ENCODE measurements at regions not wholly inside any gene's neighbourhood (a gene's known extent, or its start where the extent isn't known, plus 50 kb on each side); places are given as distances from the start of the nearest gene placed in this dataset.

GRCh38 chr21:27505516-27505915 is 538.6 kb upstream of the ADAMTS5 start:
- DNase-seq (ENCODE audit: low read depth in 3 of 3, low spot score in 1 of 3), result no peak

DNA sequence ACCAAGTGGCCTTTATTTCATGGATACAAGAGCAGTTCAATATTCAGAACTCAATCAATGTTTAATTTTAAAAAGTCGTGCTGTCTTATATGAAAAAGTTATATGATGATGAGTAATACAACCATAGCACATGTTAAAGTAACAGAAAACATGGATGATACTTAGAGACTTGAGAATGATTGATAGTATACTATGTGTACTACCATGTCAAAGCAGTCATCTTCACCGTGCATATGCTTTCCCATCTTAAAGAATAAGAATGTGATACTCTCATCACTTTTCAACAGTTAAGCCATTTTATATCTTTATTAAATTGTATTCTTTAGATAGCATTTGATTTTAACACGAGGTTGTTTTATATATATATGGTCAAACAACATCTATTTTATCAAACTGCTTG is 535.9 kb upstream of the ADAMTS5 start:
- no peak for DNase-seq (ENCODE audit: low read depth in 3 of 3, low spot score in 1 of 3)

- DNase-seq (ENCODE audit: low read depth in 3 of 3, low spot score in 1 of 3), result no peak
Measured at GRCh38 chr21:27498025-27498424, 531.1 kb upstream of the ADAMTS5 start.

- DNase-seq (ENCODE audit: low read depth in 3 of 3, low spot score in 1 of 3), result no peak
Measured at GRCh38 chr21:27495836-27496235, 528.9 kb upstream of the ADAMTS5 start.

DNA sequence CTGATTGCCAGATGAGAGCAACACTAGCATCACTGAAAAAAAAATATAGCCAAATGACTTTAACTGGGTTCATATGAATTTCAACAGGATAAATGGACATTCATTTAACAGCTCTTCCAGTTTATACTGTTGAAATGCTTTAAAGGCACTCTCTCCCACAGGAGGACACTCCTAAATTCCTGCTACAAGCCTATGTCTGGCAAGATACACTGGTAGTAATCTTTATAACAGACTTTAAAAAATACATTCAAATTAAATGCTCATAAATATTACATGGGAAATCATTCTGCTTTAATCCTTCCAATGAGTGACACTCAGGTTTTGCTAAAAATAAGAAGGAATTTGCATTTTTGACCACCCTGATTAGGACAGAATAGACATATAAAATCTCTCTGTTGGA is 526.7 kb upstream of the ADAMTS5 start:
- DNase-seq (ENCODE audit: low read depth in 3 of 3, low spot score in 1 of 3), result no peak

GRCh38 chr21:27487676-27488075 is 520.8 kb upstream of the ADAMTS5 start:
- no peak for DNase-seq (ENCODE audit: low read depth in 3 of 3, low spot score in 1 of 3)

DNA sequence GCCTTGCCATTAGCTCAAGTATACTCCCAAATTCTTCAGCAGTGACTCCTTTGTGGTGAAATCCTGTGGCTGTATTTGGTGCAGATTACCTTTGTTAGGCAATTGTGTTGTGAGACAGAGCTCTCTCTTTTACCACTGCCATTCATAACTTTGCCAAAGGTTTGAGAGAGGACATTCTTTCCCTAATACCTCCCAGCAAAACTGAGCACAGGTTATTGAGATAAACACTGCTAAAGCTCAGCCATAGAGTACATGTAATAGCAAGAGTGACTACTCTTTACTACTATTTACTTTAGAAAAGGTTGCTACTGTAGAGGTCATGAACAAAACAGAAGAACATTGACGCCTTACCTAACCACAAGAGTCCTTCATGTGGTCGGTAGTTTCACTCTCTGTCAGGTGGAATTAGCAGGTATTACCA is 514.0 kb upstream of the ADAMTS5 start:
- no peak for DNase-seq (ENCODE audit: low read depth in 3 of 3, low spot score in 1 of 3)

- no peak for DNase-seq (ENCODE audit: low read depth in 3 of 3, low spot score in 1 of 3)
Measured at GRCh38 chr21:27477296-27477695, 510.4 kb upstream of the ADAMTS5 start.

- DNase-seq (ENCODE audit: low read depth in 3 of 3, low spot score in 1 of 3), result no peak
Measured at GRCh38 chr21:27476696-27477095, 509.8 kb upstream of the ADAMTS5 start.

DNA sequence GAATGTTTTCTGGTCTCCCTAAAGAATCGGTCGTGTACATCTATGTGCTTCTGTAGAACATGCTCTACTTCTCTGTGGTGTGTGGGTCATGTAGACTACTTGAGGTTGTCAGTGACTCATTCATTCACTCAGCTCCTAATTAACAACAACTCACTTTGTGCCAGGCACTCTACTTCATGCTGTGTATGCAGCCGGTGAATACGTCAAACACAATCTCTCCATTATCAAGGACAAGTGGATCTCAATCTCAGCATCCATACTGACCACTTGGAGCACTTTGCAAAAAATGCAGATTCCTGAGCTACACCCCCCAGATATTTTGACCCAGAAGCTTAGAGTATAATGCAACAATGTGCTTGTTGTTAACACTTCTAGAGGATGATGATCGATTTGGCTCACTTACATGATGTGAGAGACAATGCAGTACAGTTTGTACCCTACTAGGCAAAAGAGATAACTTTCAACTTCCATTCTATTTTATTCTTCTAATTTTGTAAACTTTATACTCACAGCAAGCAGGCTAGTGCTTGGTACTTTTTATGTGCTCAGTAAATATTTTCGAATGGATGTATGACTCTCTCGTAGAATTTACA is 508.6 kb upstream of the ADAMTS5 start:
- no peak for DNase-seq (ENCODE audit: low read depth in 3 of 3, low spot score in 1 of 3)

DNA sequence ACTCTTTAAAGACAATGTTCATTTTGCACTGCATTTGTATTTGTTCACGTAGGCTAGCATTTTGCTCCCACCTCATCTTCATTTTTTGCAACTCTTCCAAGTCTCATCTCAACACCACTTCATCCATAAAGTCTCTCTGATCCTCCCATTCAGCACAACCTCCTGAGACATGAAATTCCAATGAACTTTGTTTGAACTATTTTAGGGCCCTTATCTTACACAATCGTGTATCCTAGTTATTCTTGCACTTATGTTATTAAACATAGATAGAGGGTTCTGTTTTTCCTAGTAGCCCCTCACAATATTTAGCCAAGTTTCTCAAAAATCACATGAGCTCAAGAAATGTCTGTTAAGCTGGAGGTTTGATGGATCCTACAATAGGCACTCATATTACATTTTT is 500.5 kb upstream of the ADAMTS5 start:
- no peak for DNase-seq (ENCODE audit: low read depth in 3 of 3, low spot score in 1 of 3)

- DNase-seq (ENCODE audit: low read depth in 3 of 3, low spot score in 1 of 3), result no peak
Measured at GRCh38 chr21:27466140-27466539, 499.3 kb upstream of the ADAMTS5 start.

GRCh38 chr21:27464648-27465047 is 497.8 kb upstream of the ADAMTS5 start:
- DNase-seq (ENCODE audit: low read depth in 3 of 3, low spot score in 1 of 3), result no peak

- DNase-seq (ENCODE audit: low read depth in 3 of 3, low spot score in 1 of 3), result no peak
Measured at GRCh38 chr21:27462726-27463125, 495.8 kb upstream of the ADAMTS5 start.

DNA sequence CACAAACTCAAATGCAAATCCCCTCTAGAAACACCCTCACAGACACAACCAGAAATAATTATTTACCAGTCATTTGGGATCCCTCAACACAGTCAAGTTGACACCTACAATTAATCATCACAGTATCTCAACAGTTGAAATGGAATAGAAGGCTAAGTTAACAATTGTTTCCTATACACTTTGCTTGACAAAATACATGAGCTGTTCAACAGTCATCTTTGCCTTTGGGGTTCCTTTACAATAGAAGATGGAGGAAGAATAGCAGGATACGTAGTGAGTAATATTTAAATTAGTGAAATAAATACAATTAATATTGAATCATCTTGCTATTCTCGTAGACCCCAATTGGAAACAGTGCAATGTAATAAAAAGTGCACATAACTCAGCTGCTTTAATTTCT is 487.3 kb upstream of the ADAMTS5 start:
- no peak for DNase-seq (ENCODE audit: low read depth in 3 of 3, low spot score in 1 of 3)

DNA sequence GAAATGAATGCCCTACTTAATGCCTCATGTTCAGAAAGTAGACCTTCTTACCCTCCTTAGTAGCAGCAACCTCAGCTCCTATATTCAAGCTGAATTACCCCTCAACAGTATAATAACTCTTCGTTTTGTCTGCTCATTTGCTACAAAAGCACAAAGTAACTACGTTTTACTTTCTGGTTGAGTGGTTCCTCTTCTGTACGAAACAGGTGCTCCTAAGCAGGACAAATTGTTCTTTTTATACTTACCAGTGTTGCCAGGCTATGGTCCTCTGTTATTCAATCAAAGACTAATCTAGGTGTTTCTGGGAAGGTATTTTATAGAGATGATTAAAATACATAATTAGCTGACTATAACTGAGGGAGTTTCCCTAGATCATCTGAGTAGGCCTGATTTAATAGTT is 484.2 kb upstream of the ADAMTS5 start:
- DNase-seq (ENCODE audit: low read depth in 3 of 3, low spot score in 1 of 3), result no peak

DNA sequence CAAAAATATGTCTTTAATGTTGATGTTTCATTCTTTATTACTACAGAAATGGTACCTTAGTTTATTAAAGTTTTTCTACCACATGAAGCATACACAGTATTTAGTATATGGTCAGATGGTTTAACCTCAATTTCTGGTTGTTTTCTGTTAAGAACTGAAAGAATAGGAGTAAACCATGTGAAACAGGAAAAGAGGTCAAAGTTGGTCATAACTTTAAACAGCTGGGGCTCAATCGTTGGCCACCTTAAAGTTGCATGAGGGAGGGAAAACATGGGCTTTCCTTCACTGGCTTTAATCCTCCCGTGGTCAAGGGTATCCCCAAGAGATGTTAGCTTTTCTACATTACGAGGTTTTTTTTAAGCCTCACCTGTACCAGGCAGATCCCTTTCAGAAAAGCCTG is 483.3 kb upstream of the ADAMTS5 start:
- no peak for DNase-seq (ENCODE audit: low read depth in 3 of 3, low spot score in 1 of 3)

DNA sequence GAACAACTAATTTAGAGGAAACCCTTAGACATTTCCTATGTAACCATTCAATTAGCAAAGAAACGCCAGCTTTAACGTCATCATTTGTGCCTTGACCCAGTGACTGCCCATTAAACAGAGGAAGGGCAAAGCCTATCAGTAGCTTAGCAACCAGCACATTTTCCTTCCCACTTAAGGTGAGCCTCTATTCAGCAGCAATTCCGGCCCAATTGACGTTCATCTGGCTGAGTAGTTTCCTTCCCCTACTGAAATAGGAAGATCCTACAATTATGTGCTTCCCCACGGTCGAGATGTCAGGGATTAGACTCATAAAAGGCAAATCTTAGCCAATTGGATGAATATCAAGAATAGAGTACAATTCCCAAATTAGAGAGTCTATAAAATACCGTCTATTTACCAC is 482.1 kb upstream of the ADAMTS5 start:
- no peak for DNase-seq (ENCODE audit: low read depth in 3 of 3, low spot score in 1 of 3)

GRCh38 chr21:27447843-27448242 is 481.0 kb upstream of the ADAMTS5 start:
- no peak for DNase-seq (ENCODE audit: low read depth in 3 of 3, low spot score in 1 of 3)

DNA sequence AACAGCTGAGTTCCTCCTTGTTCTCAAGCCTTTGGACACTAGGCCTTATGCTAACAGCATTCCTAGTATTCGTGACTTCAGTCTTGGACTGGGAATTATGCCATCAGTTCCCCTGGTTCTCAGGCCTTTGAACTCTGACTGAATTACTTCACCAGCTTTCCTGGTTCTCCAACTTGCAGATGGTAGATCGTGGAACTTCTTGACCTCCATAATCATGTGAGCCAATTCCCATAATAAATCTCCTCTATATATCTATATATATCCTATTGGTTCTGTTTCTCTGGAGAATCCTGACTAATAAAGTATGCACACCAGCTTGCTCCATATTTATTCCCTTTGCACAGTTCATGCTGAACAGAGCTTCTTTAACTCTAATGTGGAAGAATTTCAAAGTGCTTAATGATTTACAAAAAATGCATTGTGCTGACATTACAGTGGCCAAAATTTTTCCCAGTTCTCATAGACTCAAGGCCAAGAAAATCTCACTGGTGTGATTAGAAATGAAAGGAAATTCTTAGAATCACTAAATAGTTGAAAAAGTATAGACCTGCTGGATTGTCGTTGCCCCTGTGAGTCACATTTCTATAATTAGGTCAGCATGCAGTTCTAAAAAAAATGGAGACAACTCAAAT is 462.9 kb upstream of the ADAMTS5 start:
- no peak for DNase-seq (ENCODE audit: low read depth in 3 of 3, low spot score in 1 of 3)

- no peak for DNase-seq (ENCODE audit: low read depth in 3 of 3, low spot score in 1 of 3)
Measured at GRCh38 chr21:27426196-27426595, 459.3 kb upstream of the ADAMTS5 start.

DNA sequence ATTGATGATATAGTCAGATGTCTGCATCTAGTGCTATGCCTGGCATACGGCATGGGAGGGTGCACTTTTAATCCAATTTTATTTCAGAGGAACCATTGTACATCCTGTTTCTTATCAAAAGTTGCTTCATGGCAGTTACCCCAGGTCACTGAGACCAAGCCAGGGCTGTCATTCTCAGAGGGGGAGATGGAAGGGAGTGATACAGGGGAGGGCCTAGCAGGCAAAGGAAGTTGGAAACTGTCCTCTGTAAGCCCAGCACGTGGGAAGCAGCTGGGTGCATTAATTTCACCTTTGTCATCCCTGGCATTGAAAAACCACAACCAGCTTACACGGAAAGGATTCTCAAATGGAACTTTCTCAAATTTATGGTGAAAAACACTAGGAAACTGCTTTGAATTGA is 458.7 kb upstream of the ADAMTS5 start:
- DNase-seq (ENCODE audit: low read depth in 3 of 3, low spot score in 1 of 3), result no peak

- no peak for DNase-seq (ENCODE audit: low read depth in 3 of 3, low spot score in 1 of 3)
Measured at GRCh38 chr21:27425172-27425571, 458.3 kb upstream of the ADAMTS5 start.

Measured in stimulated activated CD4-positive, alpha-beta T cell treated with anti-CD3 and anti-CD28 coated beads, TNF-alpha, amount 100 ng/mL, for 1 hour (primary cell).